GM21717 (cell line): ENCODE measurements at regions not wholly inside any gene's neighbourhood (a gene's known extent, or its start where the extent isn't known, plus 50 kb on each side); places are given as distances from the start of the nearest gene placed in this dataset.

ENCODE experiments used
- ATAC-seq: cut with Tn5 transposase; IDR thresholded peaks from one replicate; pipeline ENCODE4 v1.9.1; 2021; ENCODE audit warnings: mild to moderate bottlenecking, moderate library complexity; ENCODE audit not compliant: unreplicated experiment

DNA sequence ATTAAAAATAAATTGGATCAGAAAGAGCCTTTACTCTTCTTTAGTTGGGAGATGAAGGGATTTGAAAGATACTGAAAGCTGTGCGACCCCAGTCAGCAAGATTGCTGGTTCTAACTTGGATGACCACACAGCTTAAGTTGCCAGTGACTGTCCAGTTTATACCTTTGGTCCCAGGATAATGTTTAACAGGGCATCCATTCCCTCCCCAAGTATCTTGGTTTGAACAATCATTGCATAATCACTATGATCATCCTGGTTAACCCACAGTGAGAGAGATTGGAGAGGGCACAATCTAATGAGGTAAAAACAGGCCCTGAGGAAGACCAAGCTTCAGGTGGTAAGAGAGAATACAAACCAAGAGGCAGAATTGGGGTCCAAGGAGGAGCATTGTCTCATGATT lies 798.3 kb downstream of the MAFB start:
- no peak for ATAC-seq

DNA sequence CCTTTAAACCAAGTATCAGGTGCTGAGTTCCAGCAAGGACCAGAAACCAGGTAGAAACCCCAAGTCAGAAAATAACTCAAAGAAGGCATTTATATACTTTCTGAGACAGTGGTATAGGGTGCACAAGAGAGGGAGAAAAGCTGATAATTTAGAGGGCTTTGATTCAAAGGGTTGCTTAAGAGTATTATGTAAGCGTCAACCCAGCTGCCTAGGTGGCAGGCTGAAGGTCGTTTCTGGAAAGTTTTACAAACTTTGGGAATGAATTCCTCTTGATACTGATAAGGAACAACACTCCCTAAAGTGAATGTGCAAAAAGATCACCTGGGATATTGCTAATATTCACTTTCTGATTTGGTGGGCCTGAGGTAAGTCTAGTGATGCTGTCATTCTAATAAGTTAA lies 800.7 kb downstream of the MAFB start:
- no peak for ATAC-seq

DNA sequence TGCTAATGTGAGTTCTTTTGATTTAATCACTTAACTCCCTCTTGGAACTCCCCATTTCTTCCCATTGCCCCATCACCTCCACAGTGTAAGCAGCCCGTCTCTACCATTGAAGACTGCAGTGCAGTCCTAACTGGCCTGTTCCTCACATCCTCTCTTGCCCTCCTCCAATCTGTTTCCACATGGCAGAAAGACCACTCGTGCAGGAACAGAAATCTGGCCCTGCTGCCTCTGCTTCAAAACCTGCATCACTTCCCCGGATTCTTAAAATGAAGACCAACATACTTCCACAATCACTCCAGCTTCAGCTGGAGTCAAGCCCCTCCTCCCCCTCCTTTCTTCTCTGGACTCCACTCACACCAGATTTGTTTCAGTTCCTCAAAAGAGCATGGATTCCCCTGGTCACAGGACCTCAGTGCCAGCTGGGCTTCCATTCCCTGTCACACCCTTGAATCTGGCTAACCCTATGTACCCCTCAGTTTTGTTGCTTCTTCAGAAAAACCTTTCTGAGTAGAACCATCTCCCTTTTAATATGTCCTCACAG lies 802.3 kb downstream of the MAFB start:
- ATAC-seq, result no peak

DNA sequence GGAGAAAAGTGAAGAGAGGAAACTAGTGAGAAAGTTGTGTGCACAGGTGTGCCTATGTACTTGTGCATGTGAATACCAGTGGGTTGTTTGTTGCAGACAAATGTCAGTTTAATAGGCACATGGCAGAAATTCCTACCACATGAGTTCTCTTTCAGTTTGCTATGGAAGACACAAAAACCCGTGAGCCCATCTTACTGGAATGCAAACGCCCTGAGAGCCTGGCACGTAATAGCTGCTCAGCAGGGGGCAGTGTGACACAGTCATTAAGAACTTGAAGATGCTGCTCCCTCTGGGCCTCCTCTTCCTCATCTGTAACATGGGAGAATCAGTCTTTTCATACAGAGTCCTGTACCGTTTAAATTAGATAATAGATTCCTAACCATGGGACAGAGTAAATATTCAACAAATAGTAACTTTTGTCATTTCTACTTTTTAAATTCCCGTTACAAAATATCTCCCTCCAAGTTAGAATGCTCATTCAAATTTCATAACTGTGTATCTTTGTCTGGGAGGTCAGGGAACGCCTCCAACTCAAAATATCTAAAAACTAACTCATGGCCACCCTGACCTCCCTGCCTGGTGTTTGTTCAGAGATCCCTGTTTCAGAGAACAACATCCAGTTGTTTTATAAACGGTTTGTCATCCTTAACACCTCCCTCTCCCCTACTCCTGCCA lies 802.9 kb downstream of the MAFB start:
- no peak for ATAC-seq

DNA sequence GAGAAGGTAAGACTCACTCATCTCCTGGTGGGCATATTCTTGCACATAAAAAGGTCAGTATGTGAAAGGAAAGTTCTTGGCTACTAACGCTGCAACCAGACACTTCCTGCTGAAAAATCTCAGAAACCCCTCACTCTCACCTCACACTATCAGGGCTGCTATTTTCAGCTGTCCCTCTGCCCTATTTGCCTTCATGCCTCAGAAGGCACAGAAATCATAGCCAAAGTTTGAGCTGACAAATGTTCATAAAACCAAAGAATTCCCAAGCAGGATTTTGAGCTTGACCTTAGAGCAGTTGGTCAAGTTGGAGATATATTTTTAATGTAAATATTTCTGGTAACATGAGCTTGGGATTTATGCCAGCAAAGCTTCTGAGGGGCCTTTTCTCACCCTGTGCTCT lies 806.2 kb downstream of the MAFB start:
- ATAC-seq, result no peak

DNA sequence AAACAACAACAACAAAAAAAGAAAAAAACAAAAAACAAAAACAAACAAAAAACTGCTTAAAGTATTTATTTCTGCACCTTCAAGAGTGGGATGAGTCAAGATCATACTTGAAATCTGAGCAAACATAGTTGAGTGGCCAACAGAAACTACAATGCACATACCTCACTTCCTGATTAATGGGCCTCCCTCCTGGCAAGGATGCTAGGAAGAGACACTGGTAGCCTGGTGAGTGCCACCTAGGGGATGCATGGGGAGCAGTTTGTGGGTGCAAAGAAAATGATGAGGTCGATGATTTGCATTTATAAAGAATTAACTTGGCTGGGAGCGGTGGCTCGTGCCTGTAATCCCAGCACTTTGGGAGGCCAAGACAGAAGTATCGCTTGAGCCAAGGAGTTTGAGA lies 808.1 kb downstream of the MAFB start:
- ATAC-seq, result no peak

DNA sequence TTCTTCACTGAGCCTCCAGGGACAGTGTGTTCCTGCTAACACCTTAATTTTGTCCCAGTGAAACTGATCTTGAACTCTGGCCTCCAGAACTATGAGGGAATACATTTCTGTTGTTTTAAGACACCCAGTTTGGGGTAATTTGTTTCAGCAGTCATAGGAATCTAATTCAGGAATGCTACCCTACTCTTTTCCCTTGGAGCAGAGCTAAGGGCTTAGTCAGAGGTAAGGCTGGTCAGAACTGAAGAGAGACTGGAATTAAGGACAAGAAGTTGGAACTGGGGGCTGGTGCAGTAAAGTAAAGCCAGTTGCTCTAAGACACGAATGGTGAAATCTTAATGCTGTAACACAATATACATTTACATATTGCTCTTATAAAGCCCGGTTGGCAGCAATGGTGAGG lies 809.7 kb downstream of the MAFB start:
- ATAC-seq, result no peak

DNA sequence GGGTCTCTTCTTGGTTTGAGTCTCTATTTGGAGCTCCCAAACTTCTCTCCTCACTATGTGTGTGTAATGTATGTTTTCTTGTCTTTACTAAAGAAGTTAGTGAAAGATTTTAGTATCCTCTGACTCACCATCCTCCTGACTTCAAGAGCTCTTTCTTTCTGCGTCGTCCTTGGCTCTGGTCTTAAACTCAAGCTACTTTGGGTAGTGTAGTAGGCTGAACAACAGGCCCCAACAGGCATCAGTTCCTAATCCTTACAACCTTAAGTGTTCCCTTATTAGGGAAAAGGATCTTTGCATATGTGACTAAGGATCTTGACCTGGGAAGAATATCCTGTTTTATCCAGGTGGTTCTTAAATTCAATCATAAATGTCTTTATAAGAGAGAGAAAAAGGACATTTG lies 810.2 kb downstream of the MAFB start:
- no peak for ATAC-seq

DNA sequence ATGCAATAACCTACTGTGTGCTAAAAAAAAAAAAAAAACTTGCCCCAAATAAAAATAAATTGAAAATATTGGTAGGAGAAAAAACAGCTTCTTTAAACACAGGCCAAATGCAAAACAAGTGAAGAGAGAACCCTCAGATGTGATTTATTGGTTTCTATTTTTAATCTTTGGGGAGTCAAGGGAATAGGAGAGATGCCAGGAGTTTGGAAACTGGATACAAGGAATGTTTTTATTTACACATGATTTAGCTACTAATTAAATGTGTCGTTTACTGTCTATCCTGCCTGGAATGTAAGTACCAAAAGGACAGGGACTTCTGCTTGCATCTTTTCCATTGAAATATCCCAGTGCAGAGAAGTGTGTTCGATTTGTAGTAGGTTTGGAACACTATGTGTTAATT lies 810.7 kb downstream of the MAFB start:
- ATAC-seq, result no peak

DNA sequence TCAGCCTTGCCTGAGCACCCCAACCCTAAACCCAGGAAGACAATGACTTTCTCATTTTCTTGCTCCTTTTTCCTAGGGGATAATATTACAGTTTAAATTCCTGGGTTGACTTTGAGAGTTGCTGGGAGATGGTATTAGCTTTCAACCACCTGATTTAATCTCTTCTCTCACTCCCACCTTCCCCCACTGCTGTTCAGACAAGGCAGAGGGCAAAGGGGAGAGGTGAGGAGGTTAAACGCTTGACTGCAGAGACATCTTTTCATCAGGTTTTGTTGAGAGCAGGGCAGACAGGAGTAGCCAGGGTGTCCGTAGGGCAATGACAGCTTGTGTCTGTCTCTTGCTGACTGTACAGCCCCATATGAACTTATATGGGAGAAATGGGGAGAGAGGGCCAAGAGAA lies 811.2 kb downstream of the MAFB start:
- no peak for ATAC-seq

DNA sequence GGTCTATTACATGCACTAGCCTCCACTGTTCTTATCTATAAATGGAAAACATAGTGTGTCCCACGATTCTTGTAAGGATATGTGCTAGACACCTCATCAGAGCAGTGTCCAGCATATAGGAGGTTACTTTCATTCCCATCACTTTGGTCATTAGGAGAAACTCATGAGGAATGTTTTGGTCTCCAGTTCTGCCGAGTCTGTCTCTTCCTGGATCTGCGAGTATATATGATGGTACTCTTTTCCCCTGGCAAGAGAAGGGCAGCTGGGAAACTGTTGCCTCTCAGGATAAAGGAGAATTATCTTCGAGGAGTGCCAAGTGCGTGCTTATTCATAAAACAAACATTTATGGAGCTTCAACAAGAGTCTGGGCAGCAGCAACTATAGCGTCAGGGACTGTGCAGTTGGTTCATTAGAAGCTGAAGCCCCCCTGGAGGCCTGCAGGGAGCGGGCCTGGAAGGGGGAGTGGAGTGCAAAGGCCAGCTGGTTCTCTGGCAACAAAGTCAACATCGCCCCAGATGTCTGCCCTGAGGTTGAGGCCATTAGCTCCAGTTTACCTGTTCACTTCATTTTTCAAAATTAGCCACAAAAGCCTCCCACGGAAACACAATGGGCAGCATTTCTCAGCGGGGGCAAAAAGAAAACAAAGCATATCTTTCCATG lies 811.9 kb downstream of the MAFB start:
- ATAC-seq, result no peak

DNA sequence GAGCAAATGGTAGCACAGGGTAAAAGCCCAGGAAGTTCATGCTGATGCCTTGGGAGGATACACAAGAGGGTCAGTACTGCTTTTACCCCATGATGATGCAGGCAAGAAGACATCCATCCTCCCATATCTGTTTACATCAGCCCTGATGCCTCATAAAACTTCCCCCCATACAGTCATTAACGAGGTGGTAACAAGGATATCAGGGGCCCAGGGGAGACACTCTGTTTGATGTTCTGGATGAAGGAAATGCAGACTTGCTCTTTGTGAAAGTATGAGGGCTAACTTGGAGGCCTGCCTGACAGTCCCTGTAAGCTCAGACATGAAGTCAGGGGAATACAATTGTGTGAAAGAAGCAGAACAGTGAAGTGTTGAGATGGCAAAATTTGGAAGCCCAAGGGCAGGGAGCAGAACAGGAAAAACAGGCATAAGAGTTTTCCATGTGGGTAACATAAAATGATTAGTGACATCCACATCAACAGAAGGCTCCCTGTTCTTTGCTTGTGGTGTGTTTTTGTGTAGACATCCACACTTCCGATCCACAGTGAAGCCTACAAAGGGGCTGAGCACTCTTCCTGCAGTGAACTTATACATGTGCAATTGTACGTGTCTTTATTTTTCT lies 813.4 kb downstream of the MAFB start:
- no peak for ATAC-seq

DNA sequence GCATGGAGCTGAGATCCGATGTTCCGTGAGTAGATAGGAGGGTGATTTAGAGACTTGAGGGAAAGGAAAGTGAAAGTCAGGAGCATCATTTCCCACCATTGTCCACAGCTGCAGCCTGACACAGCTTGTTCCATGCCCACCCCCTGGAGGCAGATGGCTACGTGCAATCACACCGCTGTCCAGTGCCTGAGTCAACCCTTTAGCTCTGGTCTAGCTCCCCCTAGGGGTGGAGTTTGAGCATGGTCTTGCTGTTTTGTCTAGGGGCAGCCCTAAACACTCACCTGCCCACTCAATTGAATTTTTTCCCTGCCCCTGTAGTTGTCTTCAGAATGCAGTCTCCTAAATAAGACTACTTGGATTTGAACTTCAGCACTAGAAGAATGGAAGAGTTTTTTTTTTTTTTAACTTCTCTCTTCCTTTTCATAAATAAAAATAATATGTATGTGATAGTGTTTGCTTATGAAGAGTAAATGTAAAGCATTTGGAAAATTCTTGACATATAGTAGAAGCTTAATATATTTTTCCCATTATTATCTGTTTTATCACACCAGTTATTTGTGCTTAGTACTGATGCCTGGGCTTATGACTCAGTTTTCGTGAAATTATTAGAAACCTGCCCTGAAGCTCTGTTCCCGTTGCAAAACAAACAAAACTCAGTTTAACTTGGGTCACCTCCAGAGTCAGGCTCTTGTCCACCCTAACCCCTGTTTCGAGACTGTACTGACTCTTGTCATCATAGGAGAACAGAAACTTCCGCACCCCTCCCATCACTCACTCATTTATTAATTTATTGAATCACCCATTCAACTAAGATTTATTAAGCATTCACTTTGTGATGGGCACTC lies 814.8 kb downstream of the MAFB start:
- ATAC-seq, result peak; percentile 76

DNA sequence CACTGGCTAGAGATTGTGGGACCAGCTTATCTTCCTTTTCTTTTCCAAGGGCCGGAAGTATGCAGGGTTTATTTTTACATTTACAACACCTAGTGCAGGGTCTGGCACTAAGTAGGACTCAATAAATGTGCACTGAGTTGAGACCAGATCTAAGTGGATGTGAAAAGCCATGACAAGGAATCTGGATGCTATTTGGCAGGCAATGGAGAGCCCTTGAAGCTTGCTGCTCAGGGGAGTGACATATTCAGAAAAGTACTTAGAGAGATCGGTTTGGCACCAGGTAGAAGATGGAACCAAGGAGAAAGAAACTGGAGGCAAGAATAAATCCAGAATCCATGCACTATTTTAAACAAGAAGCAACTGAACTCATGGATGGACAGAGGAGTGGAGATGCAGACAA lies 815.8 kb downstream of the MAFB start:
- ATAC-seq, result no peak

DNA sequence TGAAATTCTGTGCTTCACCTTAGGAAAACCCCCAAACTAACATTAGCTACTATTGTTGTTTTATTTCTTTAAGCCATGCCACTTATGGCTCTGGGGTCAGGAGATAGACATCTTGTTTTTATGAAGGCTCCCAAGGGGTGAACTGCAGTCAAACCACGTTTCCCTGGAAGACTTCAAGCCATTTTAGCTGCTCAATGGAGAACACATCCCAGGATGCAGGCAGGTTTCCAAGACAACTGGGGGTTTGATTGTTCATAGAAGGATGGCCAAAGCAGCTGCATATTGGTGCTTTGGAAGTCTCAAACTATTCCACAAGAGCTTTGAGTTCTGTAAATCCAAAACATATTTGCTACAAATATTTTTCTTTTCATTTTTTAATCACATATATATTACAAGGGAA lies 818.0 kb downstream of the MAFB start:
- ATAC-seq, result no peak

DNA sequence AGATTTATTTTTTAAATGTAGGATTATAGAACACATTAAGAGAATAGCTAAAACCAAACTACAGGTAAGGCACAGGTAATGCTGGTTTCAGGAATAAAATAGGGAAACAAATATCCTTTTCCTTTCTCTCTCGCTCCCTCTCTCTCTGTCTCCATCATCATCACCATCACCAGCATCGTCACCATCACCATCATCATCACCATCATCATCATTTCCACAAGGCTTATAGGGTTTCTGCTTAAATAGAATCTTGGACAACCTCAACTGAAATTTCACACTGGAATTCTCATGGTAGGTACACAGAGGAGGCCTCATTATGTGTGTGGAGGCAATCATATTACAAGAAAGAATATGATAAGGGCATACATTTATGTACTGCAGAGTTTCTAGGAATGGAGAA lies 823.6 kb downstream of the MAFB start:
- ATAC-seq, result no peak

DNA sequence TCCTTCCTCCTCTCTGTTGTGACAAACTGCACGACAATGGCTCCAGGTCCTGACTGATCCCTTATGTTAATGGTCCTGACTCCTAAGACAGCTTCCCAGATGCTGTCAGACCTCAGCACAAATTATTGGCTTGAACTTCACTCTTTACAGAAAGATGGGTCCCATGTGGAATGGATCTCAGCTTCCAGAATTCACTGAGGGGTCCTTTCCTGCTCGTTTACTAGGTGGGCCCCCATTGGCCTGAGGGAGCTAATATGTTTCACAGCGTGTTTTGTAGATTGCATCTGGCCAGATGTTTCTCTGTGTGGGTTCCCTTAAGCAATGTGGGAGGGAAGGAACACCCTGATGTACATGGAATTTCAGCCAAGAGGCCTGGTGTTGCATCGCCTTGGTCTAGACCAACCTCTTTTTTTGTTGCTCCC lies 826.6 kb downstream of the MAFB start:
- no peak for ATAC-seq

DNA sequence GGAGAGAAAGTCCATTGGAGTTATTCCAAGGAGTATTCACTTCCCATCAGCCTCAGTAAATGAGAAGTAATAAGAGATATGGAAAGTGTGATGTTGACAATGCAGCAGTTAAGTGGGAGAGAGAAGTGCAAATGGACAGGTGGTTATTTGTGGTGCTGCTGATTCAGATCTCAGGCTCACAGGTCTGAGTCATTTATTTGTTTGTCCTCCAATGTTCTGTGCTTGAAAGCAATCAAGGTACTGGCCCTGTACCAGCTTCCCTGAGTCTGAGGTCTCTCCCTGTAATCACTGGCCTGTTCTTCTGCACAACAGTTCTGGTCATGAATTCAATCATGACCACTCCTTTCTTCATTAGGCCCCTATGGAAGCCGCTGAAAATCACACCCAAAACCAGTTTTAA lies 827.7 kb downstream of the MAFB start:
- ATAC-seq, result no peak

DNA sequence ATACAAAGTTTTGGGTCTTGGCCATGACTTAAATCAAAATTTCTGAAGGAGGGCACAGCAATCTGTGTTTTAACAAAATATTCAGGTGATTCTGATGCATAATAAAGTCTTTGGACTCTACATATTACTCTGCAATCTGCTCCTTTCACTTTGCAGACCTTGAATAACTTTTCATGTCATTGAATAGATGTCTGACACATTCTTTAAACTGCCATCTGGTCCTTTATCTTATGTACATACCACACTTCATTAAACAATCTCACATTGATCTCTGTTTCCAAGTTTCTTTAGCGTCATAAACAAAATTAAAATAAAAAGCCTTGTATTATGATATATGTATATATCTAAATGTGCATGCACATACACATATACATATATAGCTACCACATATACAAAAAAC lies 831.2 kb downstream of the MAFB start:
- no peak for ATAC-seq

DNA sequence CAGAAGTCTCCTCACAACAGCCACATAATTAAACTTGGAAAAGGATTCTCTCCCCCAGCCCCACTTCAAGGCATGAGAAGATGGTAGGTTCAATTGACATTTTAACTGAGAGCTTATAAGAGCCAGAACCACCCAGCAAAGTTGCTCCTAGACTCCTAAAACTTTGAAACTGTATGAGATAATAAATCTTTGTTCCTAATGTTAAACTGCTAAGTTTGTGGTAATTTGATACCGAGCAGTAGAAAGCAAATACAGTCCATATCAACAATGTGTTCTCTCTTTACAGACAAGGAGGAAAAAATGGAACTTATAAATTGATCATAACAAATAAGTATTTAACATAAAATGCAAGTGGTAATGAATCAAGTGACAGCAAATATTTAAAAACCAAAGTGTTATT lies 831.8 kb downstream of the MAFB start:
- no peak for ATAC-seq

DNA sequence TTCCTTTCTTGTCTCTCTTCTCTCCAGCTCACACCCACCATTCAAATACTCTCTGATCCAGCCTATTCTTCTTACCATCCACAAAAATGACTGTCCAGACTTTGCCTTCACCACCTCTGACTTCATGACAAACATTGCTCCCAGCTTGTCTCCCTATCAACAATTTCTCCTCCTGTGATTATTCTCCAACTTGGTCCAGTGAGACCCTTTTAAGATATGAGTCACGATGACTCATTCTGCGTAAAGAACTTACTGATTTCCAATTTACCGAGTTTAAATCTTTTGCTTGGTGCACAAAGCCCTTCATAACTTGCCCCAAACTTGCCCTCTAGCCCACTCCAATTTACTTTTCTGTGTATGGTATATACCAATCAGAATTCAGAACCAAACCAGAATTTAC lies 833.2 kb downstream of the MAFB start:
- ATAC-seq, result no peak
